HepG2 (cell line): ENCODE measurements at regions not wholly inside any gene's neighbourhood (a gene's known extent, or its start where the extent isn't known, plus 50 kb on each side); places are given as distances from the start of the nearest gene placed in this dataset.
A peak's percentile ranks its signal among the peaks of the same experiment; 100 is the strongest.

Experiments used
- ETV6 ChIP-seq: sonication (generic); formaldehyde crosslinking; conservative IDR thresholded peaks from 2 replicates; pipeline ENCODE4 v1.4.0; 2020; ENCODE audit warnings: missing genetic modification reagents
- HIC2 ChIP-seq: sonication (generic); formaldehyde crosslinking; IDR thresholded peaks from 2 replicates; pipeline ENCODE4 v1.9.0; 2022; ENCODE audit warnings: low read depth, missing genetic modification reagents
- HOXA7 ChIP-seq: sonication (generic); formaldehyde crosslinking; IDR thresholded peaks from 2 replicates; pipeline ENCODE4 v1.8.1; 2022; ENCODE audit warnings: mild to moderate bottlenecking, missing genetic modification reagents, moderate library complexity
- MED13 ChIP-seq: sonication (generic); formaldehyde crosslinking; IDR thresholded peaks from 2 replicates; pipeline ENCODE4 v1.5.0; 2020; ENCODE audit warnings: missing genetic modification reagents
- PHB2 ChIP-seq: fragments of 450-650 bp; IDR thresholded peaks from 2 replicates; pipeline ENCODE4 v1.6.1; 2018; ENCODE audit not compliant: partially characterized antibody
- PRDM4 ChIP-seq: sonication (generic); formaldehyde crosslinking; IDR thresholded peaks from 2 replicates; pipeline ENCODE4 v1.9.0; 2021; ENCODE audit warnings: missing genetic modification reagents, borderline replicate concordance
- RORA ChIP-seq: sonication (generic); formaldehyde crosslinking; IDR thresholded peaks from 2 replicates; pipeline ENCODE4 v1.5.0; 2020; ENCODE audit warnings: mild to moderate bottlenecking, missing genetic modification reagents, moderate library complexity
- TAF15 ChIP-seq: fragments of 200-400 bp; formaldehyde crosslinking; IDR thresholded peaks from one replicate; pipeline ENCODE4 v1.6.1; 2018; ENCODE audit warnings: mild to moderate bottlenecking, low read depth, low read length; ENCODE audit not compliant: poor library complexity, severe bottlenecking
- TCF7L2 ChIP-seq: IDR thresholded peaks from 2 replicates; pipeline ENCODE4 v1.6.1; 2011; ENCODE audit warnings: mild to moderate bottlenecking, low read depth, low read length, moderate library complexity
- U2AF1 ChIP-seq: fragments of 200-400 bp; formaldehyde crosslinking; optimal IDR thresholded peaks from 2 replicates; pipeline ENCODE3; 2017; ENCODE audit warnings: mild to moderate bottlenecking, low read depth, low read length
- USF2 ChIP-seq, 2 experiments: sonication (generic) in 1 of 2; formaldehyde crosslinking in 1 of 2; IDR thresholded peaks; 2 replicates each; pipeline versions ENCODE4 v1.5.1 to v1.6.1; 2011 to 2020; ENCODE audit warnings: borderline replicate concordance in 1 of 2, low read depth in 1 of 2, low read length in 1 of 2, mild to moderate bottlenecking in 1 of 2, missing genetic modification reagents in 1 of 2, moderate library complexity in 1 of 2
- ZBED4 ChIP-seq: sonication (generic); formaldehyde crosslinking; IDR thresholded peaks from 2 replicates; pipeline ENCODE4 v1.4.0; 2020; ENCODE audit warnings: missing genetic modification reagents, borderline replicate concordance
- ZNF382 ChIP-seq: sonication (generic); formaldehyde crosslinking; IDR thresholded peaks from 2 replicates; pipeline ENCODE4 v1.5.0; 2020; ENCODE audit warnings: missing genetic modification reagents, mild to moderate bottlenecking, borderline replicate concordance
- TF ChIP-seq, protein P1 (sequence below): sonication (generic); formaldehyde crosslinking; IDR thresholded peaks from 2 replicates; pipeline ENCODE4 v1.8.1; 2022; ENCODE audit warnings: mild to moderate bottlenecking, missing genetic modification reagents

- TF ChIP-seq USF2 (IDR thresholded peaks at IDR 0.05; ENCODE audit: low read depth, low read length) (no peak), USF2 (CRISPR knock-in tag; IDR thresholded peaks at IDR 0.05; ENCODE audit: borderline replicate concordance) (no peak), TCF7L2 (no peak; the same call in 1 of the 2 replicates), PRDM4 (no peak), TAF15 (no peak), ZNF382 (CRISPR knock-in tag) (no peak), PHB2 (no peak), ETV6 (CRISPR knock-in tag) (no peak), U2AF1 (no peak), HOXA7 (CRISPR knock-in tag) (no peak), ZBED4 (CRISPR knock-in tag) (0 out of 2 replicates have a peak, but pooled peaks have one; percentile 11), RORA (CRISPR knock-in tag) (no peak), HIC2 (no peak), MED13 (CRISPR knock-in tag) (peak; percentile 95)
- TF ChIP-seq, protein P1, sequence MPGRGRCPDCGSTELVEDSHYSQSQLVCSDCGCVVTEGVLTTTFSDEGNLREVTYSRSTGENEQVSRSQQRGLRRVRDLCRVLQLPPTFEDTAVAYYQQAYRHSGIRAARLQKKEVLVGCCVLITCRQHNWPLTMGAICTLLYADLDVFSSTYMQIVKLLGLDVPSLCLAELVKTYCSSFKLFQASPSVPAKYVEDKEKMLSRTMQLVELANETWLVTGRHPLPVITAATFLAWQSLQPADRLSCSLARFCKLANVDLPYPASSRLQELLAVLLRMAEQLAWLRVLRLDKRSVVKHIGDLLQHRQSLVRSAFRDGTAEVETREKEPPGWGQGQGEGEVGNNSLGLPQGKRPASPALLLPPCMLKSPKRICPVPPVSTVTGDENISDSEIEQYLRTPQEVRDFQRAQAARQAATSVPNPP (CRISPR knock-in tag) = no peak
Measured at GRCh38 chr5:38148021-38148625, 110.2 kb upstream of the EGFLAM start (continued).
